Panc1 (cell line): ENCODE measurements at regions not wholly inside any gene's neighbourhood (a gene's known extent, or its start where the extent isn't known, plus 50 kb on each side); places are given as distances from the start of the nearest gene placed in this dataset.

Source experiments
- ATAC-seq: fragments of 200-7000 bp; cut with Tn5 transposase; 2 replicates; pipeline ENCODE4 v1.9.1; 2020; ENCODE audit warnings: mild to moderate bottlenecking, moderate library complexity
- BruUV-seq: library from RNA; stranded (reverse); fragments of 400-500 nt; replicated peaks from 2 replicates; lab custom pipeline; 2021; lab: Mats Ljungman, UMichigan
- CTCF ChIA-PET: fragments of 300-600 bp; sonication (Branson Sonifier 250); formaldehyde crosslinking; loops from one replicate; lab custom pipeline; 2022; ENCODE audit warnings: antibody characterized with exemption; lab: Charles Lee
- POLR2A ChIA-PET: fragments of 300-600 bp; sonication (Branson Sonifier 250); formaldehyde crosslinking; loops from one replicate; lab custom pipeline; 2022; ENCODE audit warnings: antibody characterized with exemption; lab: Charles Lee
- DNase-seq: peaks from one replicate; pipeline ENCODE4 v3.0.0-alpha.2; 2010; ENCODE audit warnings: low read depth, low spot score
- H3K27ac ChIP-seq: 2 replicates; pipeline ENCODE4 v1.5.1; 2011; ENCODE audit warnings: mild to moderate bottlenecking, low read length, inconsistent platforms
- H3K27me3 ChIP-seq: fragments of 200-500 bp; sonication (Bioruptor generic); 2 replicates; pipeline ENCODE4 v1.6.0; 2014; ENCODE audit warnings: low read length, inconsistent platforms; ENCODE audit not compliant: control insufficient read depth, insufficient read depth
- H3K36me3 ChIP-seq: fragments of 200-500 bp; sonication (Bioruptor generic); 2 replicates; pipeline ENCODE4 v1.5.1; 2014; ENCODE audit warnings: inconsistent platforms, mild to moderate bottlenecking, low read length, moderate library complexity; ENCODE audit not compliant: control insufficient read depth, insufficient read depth
- H3K4me1 ChIP-seq: 2 replicates; pipeline ENCODE4 v1.5.1; 2011; ENCODE audit warnings: inconsistent platforms, mild to moderate bottlenecking, low read length, moderate library complexity; ENCODE audit not compliant: control insufficient read depth, insufficient read depth
- H3K4me3 ChIP-seq, 2 experiments: 2 replicates each; pipeline ENCODE4 v1.5.1; 2011 to 2012; ENCODE audit warnings: low read depth in 2 of 2, low read length in 2 of 2, mild to moderate bottlenecking in 2 of 2, inconsistent platforms in 1 of 2, moderate library complexity in 1 of 2
- H3K9me3 ChIP-seq: fragments of 200-500 bp; sonication (Bioruptor generic); 2 replicates; pipeline ENCODE4 v1.5.1; 2014; ENCODE audit warnings: low read depth, mild to moderate bottlenecking, inconsistent platforms, low read length, moderate library complexity; ENCODE audit not compliant: control insufficient read depth, insufficient read depth
- POLR2AphosphoS5 ChIP-seq: IDR thresholded peaks from 2 replicates; pipeline ENCODE4 v1.6.1; 2012; ENCODE audit warnings: mild to moderate bottlenecking, low read depth, low read length, moderate library complexity
- SIN3A ChIP-seq: IDR thresholded peaks from 2 replicates; pipeline ENCODE4 v1.6.1; 2012; ENCODE audit warnings: low read depth, mild to moderate bottlenecking, low read length, moderate library complexity, borderline replicate concordance; ENCODE audit not compliant: insufficient read depth
- TCF7L2 ChIP-seq: IDR thresholded peaks from 2 replicates; pipeline ENCODE4 v1.6.1; 2011; ENCODE audit warnings: mild to moderate bottlenecking, low read depth, low read length, inconsistent platforms
- in situ Hi-C: cut with HindIII; loops from 2 replicates; pipeline ENCODE4 v1.10.0; 2016; ENCODE audit warnings: low sequenced_read_pairs, low pct_unique_long_range_greater_than_20kb
- intact Hi-C: fragments of 100-400 bp; cut with micrococcal nuclease; formaldehyde crosslinking; loops from one replicate; pipeline ENCODE4 v1.10.0; 2022; ENCODE audit not compliant: unreplicated experiment
- TF ChIP-seq, protein P1 (sequence below), 2 experiments: IDR thresholded peaks; 2 replicates each; pipeline ENCODE4 v1.6.1; 2011 to 2012; ENCODE audit warnings: low read depth in 2 of 2, control low read depth in 1 of 2, low read length in 1 of 2, mild to moderate bottlenecking in 1 of 2, moderate library complexity in 1 of 2; ENCODE audit not compliant: insufficient read depth in 1 of 2
- TF ChIP-seq, protein P2 (sequence below): fragments of 450-650 bp; IDR thresholded peaks from 2 replicates; pipeline ENCODE4 v1.5.1; 2017; ENCODE audit warnings: mild to moderate bottlenecking

DNA sequence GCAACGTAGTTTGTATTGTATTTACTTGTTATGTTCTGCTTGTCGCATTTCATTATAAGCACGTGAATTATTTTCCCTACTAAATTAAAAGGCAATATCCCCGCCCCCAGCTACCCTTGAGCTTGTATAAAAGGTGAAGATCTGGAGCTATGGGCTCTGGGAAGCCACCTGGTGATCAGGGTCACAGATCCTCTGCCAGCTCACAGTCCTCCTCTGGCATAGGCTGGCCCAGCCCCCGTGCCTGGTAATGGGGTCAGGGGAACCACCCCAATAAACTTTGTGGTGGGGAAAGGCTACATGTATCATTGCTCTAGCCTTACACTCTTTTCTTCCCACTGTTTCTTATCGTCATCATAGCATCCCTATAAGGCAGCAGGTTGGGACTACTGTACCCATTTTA, 190.2 kb upstream of the TSHZ3 start:
- ATAC-seq: no peak
- Histone ChIP-seq H3K4me1 (no peaks in the 10 kb centered on the region), H3K4me3 (no peak overlapping the region), H3K36me3 (no peaks in the 10 kb centered on the region), H3K27ac (no peak overlapping the region), H3K9me3 (no peaks in the 10 kb centered on the region), H3K27me3 (peaks cover 5% of the 10 kb centered on the region; the same call in 1 of the 2 replicates)
- no TSS peak for BruUV-seq
- intact Hi-C loops: no loop called here
- DNase-seq: no peak
- POLR2A ChIA-PET: interaction anchor here (0.6 kb wide), 1 partner anchor 1032 kb away, joined by 3 read pairs; no protein-coding TSS in a partner anchor
- in situ Hi-C loops: no loop called here
- TF ChIP-seq, protein P1, sequence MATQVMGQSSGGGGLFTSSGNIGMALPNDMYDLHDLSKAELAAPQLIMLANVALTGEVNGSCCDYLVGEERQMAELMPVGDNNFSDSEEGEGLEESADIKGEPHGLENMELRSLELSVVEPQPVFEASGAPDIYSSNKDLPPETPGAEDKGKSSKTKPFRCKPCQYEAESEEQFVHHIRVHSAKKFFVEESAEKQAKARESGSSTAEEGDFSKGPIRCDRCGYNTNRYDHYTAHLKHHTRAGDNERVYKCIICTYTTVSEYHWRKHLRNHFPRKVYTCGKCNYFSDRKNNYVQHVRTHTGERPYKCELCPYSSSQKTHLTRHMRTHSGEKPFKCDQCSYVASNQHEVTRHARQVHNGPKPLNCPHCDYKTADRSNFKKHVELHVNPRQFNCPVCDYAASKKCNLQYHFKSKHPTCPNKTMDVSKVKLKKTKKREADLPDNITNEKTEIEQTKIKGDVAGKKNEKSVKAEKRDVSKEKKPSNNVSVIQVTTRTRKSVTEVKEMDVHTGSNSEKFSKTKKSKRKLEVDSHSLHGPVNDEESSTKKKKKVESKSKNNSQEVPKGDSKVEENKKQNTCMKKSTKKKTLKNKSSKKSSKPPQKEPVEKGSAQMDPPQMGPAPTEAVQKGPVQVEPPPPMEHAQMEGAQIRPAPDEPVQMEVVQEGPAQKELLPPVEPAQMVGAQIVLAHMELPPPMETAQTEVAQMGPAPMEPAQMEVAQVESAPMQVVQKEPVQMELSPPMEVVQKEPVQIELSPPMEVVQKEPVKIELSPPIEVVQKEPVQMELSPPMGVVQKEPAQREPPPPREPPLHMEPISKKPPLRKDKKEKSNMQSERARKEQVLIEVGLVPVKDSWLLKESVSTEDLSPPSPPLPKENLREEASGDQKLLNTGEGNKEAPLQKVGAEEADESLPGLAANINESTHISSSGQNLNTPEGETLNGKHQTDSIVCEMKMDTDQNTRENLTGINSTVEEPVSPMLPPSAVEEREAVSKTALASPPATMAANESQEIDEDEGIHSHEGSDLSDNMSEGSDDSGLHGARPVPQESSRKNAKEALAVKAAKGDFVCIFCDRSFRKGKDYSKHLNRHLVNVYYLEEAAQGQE (IDR thresholded peaks at IDR 0.05; ENCODE audit: insufficient read depth in 1 of 2, low read depth in 2 of 2, low read length in 1 of 2): no peak
- TF ChIP-seq POLR2AphosphoS5 (no peak), TCF7L2 (no peak), SIN3A (no peak)
- TF ChIP-seq, protein P2, sequence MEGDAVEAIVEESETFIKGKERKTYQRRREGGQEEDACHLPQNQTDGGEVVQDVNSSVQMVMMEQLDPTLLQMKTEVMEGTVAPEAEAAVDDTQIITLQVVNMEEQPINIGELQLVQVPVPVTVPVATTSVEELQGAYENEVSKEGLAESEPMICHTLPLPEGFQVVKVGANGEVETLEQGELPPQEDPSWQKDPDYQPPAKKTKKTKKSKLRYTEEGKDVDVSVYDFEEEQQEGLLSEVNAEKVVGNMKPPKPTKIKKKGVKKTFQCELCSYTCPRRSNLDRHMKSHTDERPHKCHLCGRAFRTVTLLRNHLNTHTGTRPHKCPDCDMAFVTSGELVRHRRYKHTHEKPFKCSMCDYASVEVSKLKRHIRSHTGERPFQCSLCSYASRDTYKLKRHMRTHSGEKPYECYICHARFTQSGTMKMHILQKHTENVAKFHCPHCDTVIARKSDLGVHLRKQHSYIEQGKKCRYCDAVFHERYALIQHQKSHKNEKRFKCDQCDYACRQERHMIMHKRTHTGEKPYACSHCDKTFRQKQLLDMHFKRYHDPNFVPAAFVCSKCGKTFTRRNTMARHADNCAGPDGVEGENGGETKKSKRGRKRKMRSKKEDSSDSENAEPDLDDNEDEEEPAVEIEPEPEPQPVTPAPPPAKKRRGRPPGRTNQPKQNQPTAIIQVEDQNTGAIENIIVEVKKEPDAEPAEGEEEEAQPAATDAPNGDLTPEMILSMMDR: no peak
- CTCF ChIA-PET: no interaction called here

DNA sequence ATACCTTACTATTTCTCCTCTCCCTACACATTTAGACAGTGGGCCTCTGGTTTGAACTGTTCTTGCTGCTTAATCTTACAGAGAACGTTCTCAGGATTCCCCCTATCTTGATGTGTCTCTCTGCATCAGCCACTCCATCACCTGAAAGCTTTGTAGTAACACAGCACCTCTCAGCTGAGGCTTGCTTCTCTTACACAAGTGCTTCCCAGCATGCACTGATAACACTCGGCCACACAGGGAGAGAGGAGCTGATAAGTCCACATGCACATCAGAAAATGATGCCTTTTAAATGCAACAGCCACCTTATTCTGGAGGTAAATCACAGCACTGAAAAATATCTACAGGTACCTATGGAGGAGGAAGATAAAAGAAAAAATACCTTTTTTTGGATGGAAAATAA, 192.2 kb upstream of the TSHZ3 start:
- no peaks in the 10 kb centered on the region for H3K9me3 ChIP-seq
- peaks cover 5% of the 10 kb centered on the region; the same call in 1 of the 2 replicates for H3K27me3 ChIP-seq
- H3K4me3 ChIP-seq: no peak overlapping the region
- no peaks in the 10 kb centered on the region for H3K36me3 ChIP-seq
- H3K27ac ChIP-seq: no peak overlapping the region
- ChIA-PET POLR2A (no interaction called here), CTCF (no interaction called here)
- no peak for DNase-seq
- in situ Hi-C loops (no loop called here), intact Hi-C loops (no loop called here)
- TF ChIP-seq, protein P1 (IDR thresholded peaks at IDR 0.05; ENCODE audit: insufficient read depth in 1 of 2, low read depth in 2 of 2, low read length in 1 of 2): no peak
- TF ChIP-seq SIN3A (no peak), POLR2AphosphoS5 (no peak), TCF7L2 (no peak)
- TF ChIP-seq, protein P2: no peak
- no TSS peak for BruUV-seq
- H3K4me1 ChIP-seq: no peaks in the 10 kb centered on the region
- no peak for ATAC-seq
